NCI-H2107 treated with DMSO at 0.1 percent for 48 hours (cell line): ENCODE measurements at regions not wholly inside any gene's neighbourhood (a gene's known extent, or its start where the extent isn't known, plus 50 kb on each side); places are given as distances from the start of the nearest gene placed in this dataset.
"Not testable (repeated sequence)": the region's sequence is repeated elsewhere in the genome, so short reads cannot be mapped to it uniquely, and the experiment has no call there.

Experiments
- DNase-seq: peaks from one replicate; lab custom pipeline; 2025; ENCODE audit not compliant: unreplicated experiment; lab: John Stamatoyannopoulos, UW

DNA sequence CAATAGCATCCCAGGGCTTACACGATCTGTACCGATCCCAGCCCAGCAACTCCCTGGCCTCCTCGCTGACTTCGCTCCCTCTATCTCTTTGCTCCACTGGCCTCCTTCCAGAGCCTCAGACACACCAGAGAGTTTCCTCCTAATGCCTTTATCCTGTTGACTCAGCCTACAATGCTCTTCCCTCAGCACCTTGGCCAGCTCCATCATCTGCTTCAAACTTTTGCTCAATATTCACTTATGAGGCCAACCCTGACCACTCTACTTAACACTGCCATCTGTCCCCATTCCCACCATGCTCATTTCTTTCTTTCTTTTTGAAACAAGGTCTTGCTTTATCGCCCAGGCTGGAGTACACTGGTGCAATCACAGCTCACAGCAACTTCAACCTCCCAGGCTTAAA is 180.9 kb downstream of the CEP170 start:
- not testable (repeated sequence) for DNase-seq

DNA sequence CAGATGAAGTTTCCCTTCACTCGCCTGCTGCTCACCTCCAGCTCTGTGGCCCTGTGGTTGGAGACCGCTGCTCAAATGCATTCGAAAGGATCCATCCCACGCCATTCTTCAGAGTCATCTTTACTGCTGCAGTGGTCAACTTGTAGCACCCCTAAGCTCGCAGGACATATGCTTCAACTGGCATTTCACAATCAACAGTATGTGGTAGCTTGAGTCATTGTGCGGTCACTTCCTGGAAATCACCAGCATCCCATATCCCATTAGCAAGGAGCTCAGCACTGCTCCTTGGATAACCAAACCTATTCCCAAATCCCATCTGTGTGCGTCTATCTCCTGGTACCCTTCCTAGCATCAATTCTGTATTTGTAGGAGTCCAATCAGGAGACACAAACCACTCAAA is 188.0 kb downstream of the CEP170 start:
- DNase-seq: not testable (repeated sequence)

DNA sequence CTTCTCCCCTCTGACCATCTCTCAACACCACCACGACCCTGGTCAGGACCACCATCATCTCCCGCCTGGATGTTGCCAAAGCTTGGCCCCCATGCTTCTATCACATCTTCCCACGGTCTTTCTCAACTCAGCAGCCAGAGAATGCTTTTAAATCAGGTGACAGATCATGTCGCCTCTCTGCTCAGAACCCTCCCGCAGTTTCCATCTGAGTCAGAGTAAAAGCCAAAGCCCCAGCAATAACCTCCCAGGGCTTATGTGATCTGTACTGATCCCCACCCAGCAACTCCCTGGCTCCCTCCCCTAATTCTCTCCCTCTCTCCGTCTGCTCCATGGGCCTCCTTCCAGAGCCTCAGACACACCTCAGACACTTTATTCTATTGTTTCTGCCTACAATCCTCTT is 193.1 kb downstream of the CEP170 start:
- DNase-seq: not testable (repeated sequence)

DNA sequence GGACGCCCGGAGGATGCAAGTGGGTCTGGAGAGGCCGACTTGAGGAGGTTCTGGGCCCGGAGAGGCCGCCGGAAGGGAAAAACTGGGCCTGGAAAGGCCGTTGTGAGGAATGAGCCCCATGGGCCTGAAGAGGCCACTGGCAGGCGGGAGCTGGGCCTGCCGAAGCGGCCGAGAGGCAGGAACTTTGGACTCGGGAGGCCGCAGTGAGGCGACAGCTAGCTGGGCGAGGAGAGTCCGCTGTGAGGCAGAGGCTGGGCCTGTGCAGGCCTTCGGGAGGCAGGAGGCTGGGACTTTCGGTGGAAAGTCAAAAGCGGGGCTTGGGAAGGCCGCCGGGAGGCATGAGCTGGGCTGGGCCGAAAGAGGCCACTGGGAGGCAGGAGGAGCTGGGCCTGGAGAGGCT is 199.6 kb downstream of the CEP170 start:
- DNase-seq: not testable (repeated sequence)

DNA sequence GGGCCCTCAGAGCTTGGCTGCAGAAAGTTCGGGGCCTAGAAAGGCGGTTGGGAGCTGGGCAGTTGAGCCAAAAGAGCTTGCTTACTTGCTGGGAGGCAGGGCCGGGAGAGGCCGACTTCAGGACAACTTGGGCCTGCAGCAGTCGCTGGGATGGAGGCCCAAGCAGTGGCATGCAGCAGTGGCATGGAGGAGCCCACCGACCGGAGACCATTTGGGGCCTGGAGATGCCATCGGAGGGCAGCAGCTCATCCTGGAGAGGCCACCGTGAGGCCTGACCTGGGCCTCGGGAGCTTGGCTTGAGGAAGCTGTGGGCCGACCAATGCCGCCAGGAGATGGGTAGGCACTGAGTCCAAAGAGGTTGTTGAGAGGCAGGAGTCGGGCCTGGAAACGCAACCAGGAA is 200.0 kb downstream of the CEP170 start:
- not testable (repeated sequence) for DNase-seq

DNA sequence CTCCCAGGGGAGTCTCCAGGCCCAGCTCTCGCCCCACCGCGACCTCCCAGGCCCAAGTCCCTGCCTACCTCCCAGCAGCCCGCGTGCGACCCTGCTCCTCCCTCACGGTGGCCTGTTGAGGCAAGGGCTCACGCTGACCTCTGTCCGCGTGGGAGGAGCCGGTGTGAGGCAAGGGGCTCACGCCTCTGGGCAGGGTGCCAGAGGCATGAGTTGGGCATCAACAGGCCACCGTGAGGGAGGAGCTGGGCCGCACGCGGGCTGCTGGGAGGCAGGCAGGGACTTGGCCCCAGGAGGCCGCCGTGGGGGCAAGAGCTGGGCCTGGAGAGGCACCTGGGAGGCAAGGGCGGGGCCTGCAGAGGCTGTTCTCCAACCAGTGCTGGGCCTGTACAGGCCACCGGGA is 200.4 kb downstream of the CEP170 start:
- not testable (repeated sequence) for DNase-seq

DNA sequence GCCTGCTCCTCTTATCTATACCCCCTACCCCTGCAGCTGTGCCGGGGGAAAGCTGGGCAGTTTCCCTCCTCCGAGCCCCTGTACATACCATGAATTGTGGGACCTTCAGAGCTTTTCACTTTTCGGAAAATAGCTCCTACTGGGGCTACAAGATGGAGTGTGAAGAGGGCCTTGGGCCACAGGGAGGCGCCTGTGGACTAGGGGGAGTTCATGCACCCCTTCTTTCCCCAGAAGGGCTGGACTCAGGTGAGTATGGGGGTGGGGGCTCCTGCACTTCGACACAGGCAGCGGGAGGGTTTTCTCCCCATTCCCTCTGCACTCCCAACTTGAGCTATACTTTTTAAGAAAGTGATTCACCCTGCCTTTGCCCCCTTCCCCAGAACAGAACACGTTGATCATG is 202.0 kb downstream of the CEP170 start:
- not testable (repeated sequence) for DNase-seq

DNA sequence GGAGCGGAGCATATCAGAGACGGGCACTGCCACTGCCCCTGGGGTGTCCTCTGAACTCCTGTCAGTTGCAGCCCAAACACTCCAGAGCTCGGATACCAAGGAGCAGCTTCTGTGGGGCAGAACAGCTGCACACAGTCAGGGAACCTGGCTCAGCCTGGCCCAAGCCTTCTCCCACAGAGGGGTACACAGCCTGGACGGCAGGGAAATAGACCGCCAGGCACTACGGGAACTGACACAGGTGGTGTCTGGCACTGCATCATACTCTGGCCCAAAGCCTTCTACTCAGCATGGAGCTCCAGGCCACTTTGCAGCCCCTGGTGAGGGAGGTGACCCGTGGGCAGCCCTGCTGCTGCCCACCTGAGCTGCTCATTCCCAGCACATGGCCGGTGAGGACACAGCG is 204.5 kb downstream of the CEP170 start:
- not testable (repeated sequence) for DNase-seq

DNA sequence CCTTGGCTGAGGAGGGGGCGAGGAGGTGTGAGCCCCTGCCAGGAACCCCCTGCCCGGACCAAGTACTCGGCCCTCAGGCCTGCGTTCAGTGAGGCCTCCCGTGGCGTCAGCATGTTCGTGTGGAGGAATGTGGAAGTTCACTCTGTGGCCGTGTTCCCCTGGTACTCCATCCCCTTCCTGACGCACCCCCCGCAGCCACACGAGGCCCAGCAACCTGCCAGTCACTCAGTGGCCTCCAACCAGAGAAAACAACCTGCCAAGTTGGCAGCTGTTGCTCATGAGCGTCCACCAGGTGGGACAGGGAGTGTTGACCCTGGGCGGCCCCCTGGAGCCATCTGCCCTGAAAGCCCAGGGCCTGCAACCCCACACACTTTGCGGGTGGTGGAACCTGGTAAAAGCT is 205.4 kb downstream of the CEP170 start:
- not testable (repeated sequence) for DNase-seq

DNA sequence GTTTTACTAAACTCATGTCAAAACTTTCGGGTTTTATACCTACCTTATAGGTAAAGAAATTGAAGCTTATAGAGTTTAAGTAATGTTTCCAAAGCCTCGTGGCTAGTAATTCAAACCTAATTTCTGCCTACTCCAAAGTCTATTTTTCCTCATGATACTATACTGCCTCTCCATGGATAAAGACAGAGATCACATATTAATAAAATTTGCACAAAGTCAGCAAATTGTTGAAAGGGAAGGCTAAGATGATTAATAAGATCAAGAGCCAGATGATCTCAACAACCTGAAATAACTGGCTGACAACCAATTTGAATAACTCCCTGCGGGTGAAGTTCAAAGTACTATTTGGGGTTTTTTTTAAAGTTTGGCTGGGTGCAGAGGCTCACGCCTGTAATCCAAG is 233.7 kb downstream of the CEP170 start:
- not testable (repeated sequence) for DNase-seq

DNA sequence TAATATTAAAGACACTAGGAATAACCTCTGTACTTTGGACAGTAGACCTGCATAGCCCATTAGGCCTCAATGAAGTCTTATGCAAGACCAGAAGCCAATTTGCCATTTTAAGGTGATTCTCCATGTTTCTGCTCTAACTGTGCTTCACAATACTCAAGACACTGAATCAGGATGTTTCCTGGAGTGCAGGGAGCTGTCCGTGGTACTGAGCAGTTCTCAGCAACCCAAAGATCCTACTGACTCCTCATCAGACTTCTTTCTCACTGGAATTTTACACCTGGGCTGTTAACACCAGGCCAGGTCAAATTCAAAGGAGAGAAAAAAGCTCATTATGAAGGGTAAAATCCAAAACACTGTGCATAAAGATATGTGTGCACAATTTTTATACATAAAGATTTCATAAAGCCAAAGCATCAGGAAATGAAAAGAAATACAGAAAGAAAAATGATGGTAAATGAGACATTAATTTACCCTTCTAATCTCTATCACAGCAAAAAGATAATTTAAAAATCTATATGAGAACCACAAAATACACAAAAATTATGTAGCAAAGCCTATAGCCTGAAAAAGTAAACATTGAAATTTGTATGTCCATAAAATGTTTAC is 235.9 kb downstream of the CEP170 start:
- not testable (repeated sequence) for DNase-seq

DNA sequence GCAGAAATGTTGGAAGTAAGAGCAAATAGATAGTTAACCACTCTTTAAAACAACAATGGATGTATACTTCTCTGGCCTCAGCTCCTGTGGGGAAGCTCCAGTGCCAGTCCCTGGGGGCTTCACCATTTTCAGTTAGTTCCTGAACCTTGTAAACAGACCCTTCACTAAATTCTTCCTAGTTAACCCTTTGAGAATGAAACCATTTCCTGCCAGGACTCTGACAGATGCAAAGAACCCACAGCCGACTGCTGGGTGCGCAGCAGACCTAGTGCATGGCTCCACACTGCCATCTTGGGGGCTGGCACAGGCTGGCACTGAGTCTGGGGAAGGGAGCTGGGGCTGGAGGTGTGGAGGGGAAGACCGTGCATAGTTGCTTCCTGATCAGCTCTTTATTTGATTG is 244.4 kb downstream of the CEP170 start:
- DNase-seq: not testable (repeated sequence)

DNA sequence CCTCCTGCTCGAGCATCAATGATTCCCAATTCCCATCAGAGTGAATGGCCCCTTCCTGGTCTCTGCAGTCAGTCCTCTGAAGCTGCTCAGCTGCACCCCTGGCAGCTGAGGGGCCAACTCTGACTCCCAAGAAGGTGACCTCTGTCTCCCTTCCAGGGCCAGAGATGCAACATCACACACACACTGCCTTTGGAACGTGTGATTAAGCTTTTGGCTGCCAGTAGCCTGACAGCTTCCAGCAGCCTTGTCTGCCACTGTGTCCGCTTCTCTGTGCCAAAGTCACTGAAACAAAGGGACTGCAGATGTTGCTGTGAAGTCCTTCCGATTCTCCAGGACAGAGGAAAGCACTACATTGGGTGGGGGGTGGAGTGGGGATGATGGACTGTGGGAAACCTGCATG is 254.1 kb downstream of the CEP170 start:
- DNase-seq: not testable (repeated sequence)

DNA sequence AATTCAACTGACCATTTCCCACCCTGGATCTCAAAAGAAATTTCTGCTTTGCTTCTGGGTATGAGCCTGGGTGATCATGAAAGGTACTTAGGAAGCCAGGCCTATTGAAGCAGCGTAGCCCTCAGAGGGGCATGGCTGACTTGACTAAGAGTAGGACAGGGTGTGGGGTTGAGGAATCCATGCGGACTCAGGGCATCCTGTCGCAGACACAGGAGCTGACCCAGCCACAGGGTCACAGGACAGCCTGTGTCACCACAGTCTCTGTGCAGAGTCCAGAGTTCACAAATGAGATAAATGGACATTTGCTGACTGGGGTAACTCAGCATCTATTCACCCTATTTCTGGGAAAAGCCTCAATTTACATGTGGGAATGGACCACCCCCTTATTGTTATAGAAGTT is 262.3 kb downstream of the CEP170 start:
- DNase-seq: not testable (repeated sequence)

DNA sequence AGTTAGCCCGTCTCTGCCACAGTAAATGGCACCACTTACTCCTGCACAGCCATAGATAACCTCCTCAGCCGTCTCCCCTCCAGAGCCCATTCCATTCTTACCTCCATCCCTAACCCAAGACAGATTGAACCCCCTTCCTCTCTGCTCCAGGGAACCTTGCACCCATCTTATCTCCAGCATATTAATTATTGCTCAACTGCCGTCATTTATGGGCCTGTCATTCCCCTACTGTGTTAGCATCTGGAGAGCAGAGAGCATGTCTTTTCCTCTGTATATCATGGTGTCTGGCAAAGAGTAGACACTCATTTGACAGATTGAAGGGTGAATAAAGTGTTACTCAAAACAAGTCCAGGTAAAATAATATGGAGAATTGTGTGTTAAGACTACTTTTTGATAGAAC is 270.0 kb downstream of the CEP170 start:
- DNase-seq: not testable (repeated sequence)

DNA sequence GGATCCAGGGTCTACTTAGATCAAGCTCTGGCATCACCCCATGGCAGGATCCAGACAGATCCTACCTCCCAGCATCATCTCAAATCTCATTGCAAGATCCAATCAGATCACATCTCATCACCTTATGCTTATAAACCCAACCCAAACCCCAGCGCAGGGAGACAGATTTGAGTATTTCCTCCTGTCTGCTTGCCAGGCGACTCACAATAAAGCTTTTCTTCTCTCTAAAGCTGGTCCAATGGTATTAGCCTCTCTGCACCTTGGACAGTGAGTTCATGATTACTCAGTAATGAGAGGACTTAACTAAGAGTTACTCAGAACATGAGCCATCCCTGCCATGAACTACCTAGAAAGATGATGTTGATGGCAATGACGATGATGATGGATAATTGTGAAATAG is 281.7 kb downstream of the CEP170 start:
- DNase-seq: not testable (repeated sequence)

DNA sequence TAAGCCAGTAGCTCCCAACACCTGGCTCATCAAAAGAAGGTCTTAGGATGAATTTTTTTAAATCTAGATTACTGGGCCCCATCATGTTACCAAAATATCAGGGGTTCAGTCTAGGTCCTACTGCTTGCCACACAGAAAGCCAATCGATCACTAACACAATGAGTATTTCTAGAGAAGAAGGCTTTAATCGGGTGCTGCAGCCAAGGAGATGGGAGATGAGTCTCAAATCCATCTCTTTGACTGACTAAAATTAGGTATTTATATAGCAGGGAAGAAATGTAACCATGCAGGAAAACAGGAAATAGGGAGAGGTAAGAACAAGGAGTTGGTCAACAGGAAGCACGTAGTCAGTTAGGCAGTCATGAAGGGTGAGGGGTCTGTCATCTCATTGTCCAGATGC is 288.2 kb downstream of the CEP170 start:
- DNase-seq: no peak

DNA sequence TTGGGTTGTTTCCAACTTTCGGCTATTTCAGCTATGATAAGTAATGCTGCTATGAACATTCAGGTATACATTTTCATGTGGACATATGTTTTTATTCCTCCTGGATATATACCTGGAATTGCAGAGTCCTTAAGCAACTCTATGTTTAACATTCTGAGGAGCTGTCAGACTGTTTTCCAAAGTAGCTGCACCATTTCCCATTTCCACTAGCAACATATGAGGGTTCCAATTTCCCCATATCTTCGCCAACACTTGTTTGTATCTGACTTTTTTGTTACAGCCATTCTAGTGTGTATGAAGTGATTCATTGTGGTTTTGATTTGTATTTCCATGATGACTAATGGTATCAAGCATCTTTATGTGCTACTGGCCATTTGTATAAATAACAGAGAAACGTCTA is 295.7 kb downstream of the CEP170 start:
- not testable (repeated sequence) for DNase-seq

DNA sequence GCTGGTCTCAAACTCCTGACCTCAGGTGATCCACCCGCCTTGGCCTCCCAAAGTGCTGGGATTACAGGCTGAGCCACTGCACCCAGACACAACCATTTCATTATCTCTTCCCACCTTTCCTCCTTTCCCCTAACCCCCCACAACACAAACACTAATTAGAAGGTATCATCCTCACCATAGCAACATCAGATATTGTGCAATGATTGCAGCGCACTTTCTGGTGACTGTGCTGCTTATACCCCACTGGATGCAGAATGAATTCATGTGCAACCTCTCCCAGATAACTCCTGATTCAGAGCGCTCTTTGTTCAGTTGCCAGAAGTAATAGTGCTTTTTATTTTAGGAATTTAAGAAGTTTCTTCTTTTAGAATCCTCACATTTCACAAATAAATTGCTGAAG is 300.1 kb downstream of the CEP170 start:
- not testable (repeated sequence) for DNase-seq

DNA sequence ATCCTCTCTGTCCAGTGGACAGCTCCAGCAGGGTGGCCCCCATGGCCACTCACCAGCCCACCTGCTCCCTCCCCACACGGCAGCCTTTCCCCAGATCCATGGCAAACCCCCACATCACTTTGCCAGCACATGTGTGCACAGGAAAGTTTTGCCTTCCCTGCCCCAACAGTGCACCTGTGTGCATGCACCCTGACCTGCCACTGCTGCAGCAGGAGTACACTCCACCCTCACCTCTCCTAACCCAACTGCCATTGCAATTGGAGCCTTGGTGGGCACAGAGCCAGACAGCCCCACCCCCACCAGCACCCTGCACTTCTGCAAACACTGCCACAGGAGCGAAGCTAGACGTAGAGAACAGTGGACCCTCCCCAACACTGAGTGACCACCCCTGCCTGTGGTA is 308.9 kb downstream of the CEP170 start:
- no peak for DNase-seq

DNA sequence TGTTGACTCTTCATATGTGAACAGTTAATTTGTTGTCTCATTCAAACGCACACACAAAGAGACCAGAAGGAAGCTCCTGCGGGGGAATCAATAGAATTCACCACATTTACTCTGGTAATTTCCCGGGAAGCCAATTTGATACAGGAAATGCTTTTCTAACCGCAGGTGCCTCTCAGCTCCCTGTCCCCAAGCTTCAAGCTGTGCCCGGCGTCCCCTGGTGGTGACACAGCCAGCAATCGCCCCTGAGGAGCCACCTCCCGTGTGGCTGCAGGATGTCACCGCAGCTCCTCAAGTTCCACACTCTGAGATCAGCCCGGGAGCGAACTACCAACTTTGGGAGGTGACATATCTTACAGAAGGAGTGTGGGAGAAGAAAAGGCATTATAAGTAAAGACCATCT is 318.4 kb downstream of the CEP170 start:
- DNase-seq: peak; percentile 70

DNA sequence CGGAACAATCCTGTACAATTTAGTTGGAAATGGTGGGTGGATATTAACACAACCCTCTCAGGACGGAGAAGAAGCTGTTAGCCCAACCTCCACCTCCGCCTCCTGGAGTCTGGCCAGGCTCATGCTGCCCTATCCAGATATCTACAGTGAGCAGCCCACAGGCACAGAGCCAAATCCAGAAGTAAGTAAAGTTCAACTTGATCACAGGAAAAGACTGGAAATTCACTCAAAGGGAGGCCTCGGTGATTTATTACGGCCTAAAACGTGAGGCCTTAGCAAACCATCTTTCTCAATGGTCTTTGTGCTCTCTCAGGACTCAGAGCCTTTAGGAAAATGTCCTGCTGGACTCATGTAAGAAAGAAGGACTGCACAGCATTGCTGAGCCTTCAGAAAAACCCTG is 330.4 kb downstream of the CEP170 start:
- DNase-seq: not testable (repeated sequence)

DNA sequence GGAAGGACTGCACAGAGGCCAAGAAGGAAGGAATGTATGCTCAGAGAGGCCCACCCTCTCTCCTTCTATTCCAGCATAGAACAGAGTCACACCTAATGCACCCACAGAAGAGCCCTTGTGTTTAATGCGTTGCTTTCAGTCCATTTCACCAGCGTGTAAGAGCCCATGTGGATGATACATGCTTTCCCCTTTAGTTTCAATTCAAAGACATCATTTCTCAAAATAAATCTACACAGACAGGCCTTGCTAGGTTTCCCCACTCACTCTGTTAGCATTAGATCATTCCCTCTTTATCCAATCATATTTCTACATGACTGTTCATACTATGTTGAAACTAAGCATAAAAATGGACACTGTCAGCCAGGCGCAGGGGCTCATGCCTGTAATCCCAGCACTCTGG is 331.5 kb downstream of the CEP170 start:
- DNase-seq: not testable (repeated sequence)
